Smooth muscle cell (in vitro differentiated cells): ENCODE measurements at regions not wholly inside any gene's neighbourhood (a gene's known extent, or its start where the extent isn't known, plus 50 kb on each side); places are given as distances from the start of the nearest gene placed in this dataset.

Experiments
- DNase-seq: peaks from one replicate; lab custom pipeline; 2025; ENCODE audit not compliant: unreplicated experiment; lab: John Stamatoyannopoulos, UW
- H2AFZ ChIP-seq: fragments of 200-600 bp; sonication (generic); 2 replicates; pipeline ENCODE4 v1.6.0; 2016; ENCODE audit warnings: antibody characterized with exemption, low read depth, mild to moderate bottlenecking
- H3F3A ChIP-seq: fragments of 200-600 bp; sonication (generic); 2 replicates; pipeline ENCODE4 v1.6.0; 2017; ENCODE audit warnings: antibody characterized with exemption, low read depth
- H3K27ac ChIP-seq: fragments of 200-600 bp; sonication (generic); 2 replicates; pipeline ENCODE4 v1.5.1; 2016; ENCODE audit warnings: low read depth, mild to moderate bottlenecking
- H3K27me3 ChIP-seq: fragments of 200-600 bp; sonication (generic); 2 replicates; pipeline ENCODE4 v1.6.1; 2016; ENCODE audit warnings: low read depth, mild to moderate bottlenecking
- H3K36me3 ChIP-seq: fragments of 200-600 bp; sonication (generic); 2 replicates; pipeline ENCODE4 v1.5.1; 2016; ENCODE audit warnings: low read depth
- H3K4me1 ChIP-seq: fragments of 200-600 bp; sonication (generic); 2 replicates; pipeline ENCODE4 v1.5.1; 2016; ENCODE audit warnings: low read depth
- H3K4me2 ChIP-seq: fragments of 200-600 bp; sonication (generic); 2 replicates; pipeline ENCODE4 v1.6.0; 2016; ENCODE audit warnings: mild to moderate bottlenecking
- H3K4me3 ChIP-seq: fragments of 200-600 bp; sonication (generic); 2 replicates; pipeline ENCODE4 v1.5.1; 2016; ENCODE audit warnings: mild to moderate bottlenecking
- H3K79me2 ChIP-seq: fragments of 200-600 bp; sonication (generic); 2 replicates; pipeline ENCODE4 v1.6.0; 2016; ENCODE audit warnings: low read depth, mild to moderate bottlenecking
- H3K9ac ChIP-seq: fragments of 200-600 bp; sonication (generic); 2 replicates; pipeline ENCODE4 v1.6.0; 2016; ENCODE audit warnings: low read depth
- H3K9me3 ChIP-seq: fragments of 200-600 bp; sonication (generic); replicated peaks from 2 replicates; pipeline ENCODE4 v1.5.1; 2016; ENCODE audit warnings: low read depth
- H4K20me1 ChIP-seq: fragments of 200-600 bp; sonication (generic); 2 replicates; pipeline ENCODE4 v1.6.0; 2016; ENCODE audit warnings: low read depth
- WGBS: methylation state at CpG from one replicate; pipeline ENCODE4 v1.1.7; 2016; ENCODE audit warnings: low lambda C conversion rate; 5-methylcytosine and 5-hydroxymethylcytosine counted together
- TF ChIP-seq, protein P1 (sequence below): fragments of 200-600 bp; sonication (generic); IDR thresholded peaks from 2 replicates; pipeline ENCODE4 v1.5.1; 2017; ENCODE audit warnings: borderline replicate concordance, mild to moderate bottlenecking, antibody characterized with exemption; ENCODE audit not compliant: insufficient read depth, poor library complexity, severe bottlenecking

DNA sequence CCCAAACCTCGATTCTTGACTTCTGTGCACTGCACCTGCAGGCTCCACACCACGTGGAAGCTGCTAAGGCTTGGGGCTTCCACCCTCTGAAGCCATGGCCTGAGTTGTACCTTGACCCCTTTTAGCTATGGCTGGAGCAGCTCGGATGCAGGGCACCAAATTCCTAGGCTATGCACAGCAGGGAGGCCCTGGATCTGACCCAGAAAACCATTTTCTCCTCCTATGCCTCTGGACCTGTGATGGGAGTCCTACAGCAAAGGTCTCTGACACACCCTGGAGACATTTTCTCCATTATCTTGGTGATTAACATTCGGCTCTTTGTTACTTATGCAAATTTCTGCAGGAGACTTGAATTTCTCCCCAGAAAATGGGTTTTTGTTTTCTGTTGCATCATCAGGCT, 309.2 kb upstream of the DDI1 start:
- H3K79me2 ChIP-seq = no peaks in the 10 kb centered on the region
- WGBS = 89% methylated on average over 4 of the region's 4 CpGs
- H3K4me2 ChIP-seq = no peak overlapping the region
- no peaks in the 10 kb centered on the region for H3F3A ChIP-seq
- H3K4me3 ChIP-seq = no peak overlapping the region
- peaks cover 6% of the 10 kb centered on the region for H3K9me3 ChIP-seq
- no peak overlapping the region for H3K27ac ChIP-seq
- H3K27me3 ChIP-seq = no peaks in the 10 kb centered on the region
- no peaks in the 10 kb centered on the region for H4K20me1 ChIP-seq
- H3K36me3 ChIP-seq = no peaks in the 10 kb centered on the region
- no peak for DNase-seq
- TF ChIP-seq, protein P1, sequence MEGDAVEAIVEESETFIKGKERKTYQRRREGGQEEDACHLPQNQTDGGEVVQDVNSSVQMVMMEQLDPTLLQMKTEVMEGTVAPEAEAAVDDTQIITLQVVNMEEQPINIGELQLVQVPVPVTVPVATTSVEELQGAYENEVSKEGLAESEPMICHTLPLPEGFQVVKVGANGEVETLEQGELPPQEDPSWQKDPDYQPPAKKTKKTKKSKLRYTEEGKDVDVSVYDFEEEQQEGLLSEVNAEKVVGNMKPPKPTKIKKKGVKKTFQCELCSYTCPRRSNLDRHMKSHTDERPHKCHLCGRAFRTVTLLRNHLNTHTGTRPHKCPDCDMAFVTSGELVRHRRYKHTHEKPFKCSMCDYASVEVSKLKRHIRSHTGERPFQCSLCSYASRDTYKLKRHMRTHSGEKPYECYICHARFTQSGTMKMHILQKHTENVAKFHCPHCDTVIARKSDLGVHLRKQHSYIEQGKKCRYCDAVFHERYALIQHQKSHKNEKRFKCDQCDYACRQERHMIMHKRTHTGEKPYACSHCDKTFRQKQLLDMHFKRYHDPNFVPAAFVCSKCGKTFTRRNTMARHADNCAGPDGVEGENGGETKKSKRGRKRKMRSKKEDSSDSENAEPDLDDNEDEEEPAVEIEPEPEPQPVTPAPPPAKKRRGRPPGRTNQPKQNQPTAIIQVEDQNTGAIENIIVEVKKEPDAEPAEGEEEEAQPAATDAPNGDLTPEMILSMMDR = no peak
- H2AFZ ChIP-seq = no peak overlapping the region
- no peak overlapping the region for H3K9ac ChIP-seq
- H3K4me1 ChIP-seq = peaks cover 9% of the 10 kb centered on the region

DNA sequence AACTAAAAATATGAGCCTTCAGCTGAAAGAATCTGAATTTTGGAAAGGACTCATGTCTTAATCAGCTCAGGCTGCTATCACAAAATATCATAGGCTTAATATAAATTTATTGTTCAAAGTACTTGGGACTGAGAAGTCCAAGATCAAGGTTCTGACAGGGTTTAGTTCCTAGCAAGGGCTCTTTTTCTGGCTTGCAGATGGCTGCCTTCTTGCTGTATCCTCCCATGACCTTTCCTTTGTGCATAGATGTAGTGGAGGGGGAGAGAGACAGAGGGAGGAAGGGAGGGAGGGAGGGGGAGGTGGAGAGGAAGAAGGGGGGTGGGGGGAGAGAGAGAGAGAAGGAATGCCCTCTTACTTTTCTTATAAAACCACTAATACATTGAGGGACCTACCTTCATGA, 306.8 kb upstream of the DDI1 start:
- Histone ChIP-seq H3K4me1 (peaks cover 9% of the 10 kb centered on the region), H3K36me3 (no peaks in the 10 kb centered on the region), H3K4me3 (no peak overlapping the region), H3K27ac (no peak overlapping the region), H2AFZ (no peak overlapping the region), H3F3A (no peaks in the 10 kb centered on the region), H3K27me3 (no peaks in the 10 kb centered on the region), H3K9ac (no peak overlapping the region), H3K79me2 (no peaks in the 10 kb centered on the region), H4K20me1 (no peaks in the 10 kb centered on the region), H3K9me3 (peaks cover 6% of the 10 kb centered on the region), H3K4me2 (no peak overlapping the region)
- no peak for DNase-seq
- TF ChIP-seq, protein P1 = no peak

DNA sequence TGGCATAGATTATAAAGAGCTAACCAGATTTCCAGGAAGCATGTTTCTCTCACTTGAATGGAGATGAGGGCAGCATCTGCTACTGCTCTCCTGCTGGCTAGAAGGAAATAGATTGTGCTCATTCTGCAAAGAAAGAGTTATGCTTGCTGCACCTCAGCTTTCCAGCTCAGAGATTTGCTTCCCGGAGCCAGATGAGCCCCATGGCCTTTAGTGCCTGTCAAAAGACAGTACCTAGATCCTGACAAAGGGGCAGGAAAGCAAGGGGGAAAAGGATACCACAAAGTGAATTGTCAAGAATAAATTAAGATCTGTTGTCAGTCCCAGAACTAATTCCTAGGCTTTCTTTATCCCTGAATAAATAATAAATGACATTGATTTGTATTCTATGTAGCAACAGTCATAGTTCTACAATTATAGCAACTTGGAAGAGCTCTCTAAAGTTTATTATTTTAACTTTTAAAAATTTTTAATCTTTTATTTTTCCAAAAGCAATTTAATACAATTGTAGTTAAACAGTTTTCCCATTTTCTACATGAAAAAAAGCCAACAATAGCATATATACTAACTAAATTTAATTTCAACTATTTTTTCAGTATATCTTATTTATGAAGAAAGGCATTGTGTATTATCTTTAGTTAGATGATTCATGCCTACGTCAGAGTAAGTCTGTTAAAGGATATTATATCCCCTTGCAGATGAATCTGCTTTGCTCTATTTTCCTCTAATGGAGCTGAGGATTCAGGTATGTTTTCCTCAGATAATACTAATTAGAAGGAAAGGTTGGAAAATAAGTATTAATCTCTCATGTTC, 306.1 kb upstream of the DDI1 start:
- no peak for DNase-seq
- no peak overlapping the region for H3K4me3 ChIP-seq
- no peak overlapping the region for H2AFZ ChIP-seq
- H3K4me2 ChIP-seq = peak overlapping the region; percentile 37
- H3K27ac ChIP-seq = peak overlapping the region; percentile 31
- no peaks in the 10 kb centered on the region for H3K27me3 ChIP-seq
- TF ChIP-seq, protein P1 = no peak
- H3K9me3 ChIP-seq = peaks cover 6% of the 10 kb centered on the region
- H4K20me1 ChIP-seq = no peaks in the 10 kb centered on the region
- H3K4me1 ChIP-seq = peaks cover 9% of the 10 kb centered on the region
- H3F3A ChIP-seq = no peaks in the 10 kb centered on the region
- no peaks in the 10 kb centered on the region for H3K79me2 ChIP-seq
- 52% methylated on average over 2 of the region's 2 CpGs for WGBS
- no peaks in the 10 kb centered on the region for H3K36me3 ChIP-seq
- H3K9ac ChIP-seq = no peak overlapping the region

DNA sequence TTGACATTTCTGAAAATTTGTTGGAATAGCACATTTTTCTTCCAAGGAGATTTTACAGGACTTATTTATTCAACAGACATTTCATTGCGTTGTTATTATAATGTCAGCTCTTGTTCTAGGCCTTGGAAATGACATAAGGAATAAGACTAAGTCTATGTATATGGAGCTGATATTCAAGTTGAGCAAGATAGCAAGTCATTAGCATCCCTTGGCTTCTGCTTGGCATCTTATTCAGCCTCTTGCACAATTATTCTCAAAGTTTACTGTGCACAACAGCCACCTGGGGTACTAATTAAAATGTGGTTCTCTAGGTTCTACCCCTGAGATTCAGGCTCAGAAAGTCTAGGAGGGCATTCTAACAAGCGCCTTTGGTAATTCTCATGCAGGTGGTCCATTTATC, 304.8 kb upstream of the DDI1 start:
- no peak for DNase-seq
- Histone ChIP-seq H3F3A (peaks cover 6% of the 10 kb centered on the region), H3K27ac (no peak overlapping the region), H3K9me3 (no peaks in the 10 kb centered on the region), H3K4me3 (no peak overlapping the region), H3K36me3 (no peaks in the 10 kb centered on the region), H2AFZ (no peak overlapping the region), H3K4me2 (no peak overlapping the region), H3K9ac (no peak overlapping the region), H3K27me3 (no peaks in the 10 kb centered on the region), H3K79me2 (no peaks in the 10 kb centered on the region), H3K4me1 (peaks cover 9% of the 10 kb centered on the region), H4K20me1 (no peaks in the 10 kb centered on the region)
- 50% methylated on average over 2 of the region's 2 CpGs for WGBS
- TF ChIP-seq, protein P1 = no peak
